Pancreas (tissue), 10 donors: ENCODE measurements at regions not wholly inside any gene's neighbourhood (a gene's known extent, or its start where the extent isn't known, plus 50 kb on each side); places are given as distances from the start of the nearest gene placed in this dataset.

Experiments used
- ATAC-seq, 4 donors: fragments of 200-7000 bp; cut with Tn5 transposase; one replicate each; pipeline versions ENCODE4 v1.8.0 to v1.9.1; 2020; ENCODE audit warnings: mild to moderate bottlenecking in 4 of 4, moderate library complexity in 4 of 4
- DNase-seq, 6 donors: peaks; one replicate each; pipeline ENCODE4 v3.0.0-alpha.2; 2020
- FAIRE-seq: peaks from 2 replicates; lab custom pipeline; 2012; peaks lifted over from hg19 to GRCh38; lab: Jason Lieb, UNC
- H3K27ac ChIP-seq, 4 donors: fragments of 200-600 bp; sonication (generic); 1 replicate in 3 of 4; 2 replicates in 1 of 4; pipeline versions ENCODE4 v1.5.0 to v1.8.0; 2020
- H3K27me3 ChIP-seq, 4 donors: fragments of 200-600 bp; one replicate each; pipeline ENCODE4 v1.8.0; 2021
- H3K36me3 ChIP-seq, 3 donors: fragments of 200-600 bp; sonication (generic) in 1 of 3; one replicate each; pipeline versions ENCODE4 v1.5.0 to v1.8.0; 2020 to 2021
- H3K4me1 ChIP-seq, 3 donors: fragments of 200-600 bp; one replicate each; pipeline ENCODE4 v1.8.0; 2021
- H3K4me3 ChIP-seq, 4 donors: fragments of 200-600 bp; sonication (generic) in 2 of 4; one replicate each; pipeline versions ENCODE4 v1.5.0 to v1.8.0; 2020 to 2021
- H3K9me3 ChIP-seq, 4 donors: fragments of 200-600 bp; one replicate each; pipeline ENCODE4 v1.8.0; 2021
- CTCF ChIP-seq, 4 donors: fragments of 200-600 bp; sonication (generic) in 3 of 4; IDR thresholded peaks; one replicate each; pipeline versions ENCODE4 v1.5.0 to v1.8.0; 2021; ENCODE audit warnings: antibody characterized with exemption in 4 of 4
- WGBS, 2 donors: extraction: QIAGEN DNeasy Blood & Tissue Kit; methylation state at CpG; one replicate each; pipeline ENCODE4 v1.1.7; 2013; 5-methylcytosine and 5-hydroxymethylcytosine counted together
- intact Hi-C, 3 donors: fragments of 100-400 bp; cut with DNase I; formaldehyde crosslinking; loops; one replicate each; pipeline versions ENCODE4 v1.11.1 to v1.14.2; 2022
- donor health status: healthy with polysubstance abuse.
- donor health status: DM: no; HTN: no; CAD: no; lungs with moderate emphysema.
- donor health status: DM: no; HTN: no; CAD: no.
- donor health status: control.
- donor health status: control.
- donor health status: Bipolar disorder and iron deficiency.
- donor health status: DM: yes; HTN: yes; CAD: no.
- donor health status: DM: no; HTN: no; CAD: no.
- donor health status: DM: no; HTN: no; CAD: no.
- donor health status: DM: yes; HTN: yes; CAD: no.

- Histone ChIP-seq H3K27ac (no peak overlapping the region), H3K36me3 (no peaks in the 10 kb centered on the region), H3K9me3 (no peaks in the 10 kb centered on the region), H3K4me3 (no peak overlapping the region), H3K4me1 (peaks cover 0 to 3% (median 0%) of the 10 kb centered on the region in 3 donors), H3K27me3 (no peaks in the 10 kb centered on the region)
- ATAC-seq: peak in 3 of 4 donors; percentile 70 to 80 (median 70)
- intact Hi-C loops: no loop called here
- 86 to 91% methylated on average over 3 of the region's 3 CpGs for WGBS, 2 donors
- no peak for TF ChIP-seq CTCF (IDR thresholded peaks at IDR 0.05)
- DNase-seq: no peak
- no peak for FAIRE-seq
Observed at GRCh38 chr3:30473374-30474051, 132.9 kb upstream of the TGFBR2 start.

- Histone ChIP-seq H3K27me3 (no peaks in the 10 kb centered on the region), H3K9me3 (no peaks in the 10 kb centered on the region), H3K36me3 (no peaks in the 10 kb centered on the region), H3K4me1 (peaks cover 0 to 3% (median 0%) of the 10 kb centered on the region in 3 donors), H3K27ac (no peak overlapping the region), H3K4me3 (no peak overlapping the region)
- FAIRE-seq: no peak
- WGBS, 2 donors: 83 to 94% methylated on average over 1 of the region's 1 CpG
- no peak for DNase-seq
- intact Hi-C loops: no loop called here
- TF ChIP-seq CTCF (IDR thresholded peaks at IDR 0.05): no peak
- ATAC-seq: peak in 1 of 4 donors; percentile 25
Observed at GRCh38 chr3:30474371-30474770, 132.0 kb upstream of the TGFBR2 start.

GRCh38 chr3:30475038-30475808 lies 131.2 kb upstream of the TGFBR2 start:
- DNase-seq (no peak), FAIRE-seq (no peak), ATAC-seq (no peak)
- intact Hi-C loops: no loop called here
- Histone ChIP-seq H3K36me3 (no peaks in the 10 kb centered on the region), H3K4me1 (peaks cover 0 to 3% (median 0%) of the 10 kb centered on the region in 3 donors), H3K27ac (no peak overlapping the region), H3K27me3 (no peaks in the 10 kb centered on the region), H3K9me3 (no peaks in the 10 kb centered on the region), H3K4me3 (no peak overlapping the region)
- no peak for TF ChIP-seq CTCF (IDR thresholded peaks at IDR 0.05)
- WGBS, 2 donors: 89 to 96% methylated on average over 5 of the region's 5 CpGs

- no peak for FAIRE-seq
- no peaks in the 10 kb centered on the region for H3K36me3 ChIP-seq
- no peaks in the 10 kb centered on the region for H3K27me3 ChIP-seq
- intact Hi-C loops: no loop called here
- peaks cover 0 to 3% (median 0%) of the 10 kb centered on the region in 3 donors for H3K4me1 ChIP-seq
- no peak for TF ChIP-seq CTCF (IDR thresholded peaks at IDR 0.05)
- H3K9me3 ChIP-seq: no peaks in the 10 kb centered on the region
- H3K4me3 ChIP-seq: no peak overlapping the region
- H3K27ac ChIP-seq: no peak overlapping the region
- WGBS, 2 donors: 68 to 78% methylated on average over 2 of the region's 2 CpGs
- DNase-seq: no peak
- ATAC-seq: no peak
Observed at GRCh38 chr3:30475809-30476178, 130.6 kb upstream of the TGFBR2 start.
